HG03280 (cell line): ENCODE measurements at regions not wholly inside any gene's neighbourhood (a gene's known extent, or its start where the extent isn't known, plus 50 kb on each side); places are given as distances from the start of the nearest gene placed in this dataset.

ENCODE experiments used
- ATAC-seq: cut with Tn5 transposase; IDR thresholded peaks from one replicate; pipeline ENCODE4 v1.9.1; 2021; ENCODE audit warnings: mild to moderate bottlenecking, moderate library complexity; ENCODE audit not compliant: unreplicated experiment

DNA sequence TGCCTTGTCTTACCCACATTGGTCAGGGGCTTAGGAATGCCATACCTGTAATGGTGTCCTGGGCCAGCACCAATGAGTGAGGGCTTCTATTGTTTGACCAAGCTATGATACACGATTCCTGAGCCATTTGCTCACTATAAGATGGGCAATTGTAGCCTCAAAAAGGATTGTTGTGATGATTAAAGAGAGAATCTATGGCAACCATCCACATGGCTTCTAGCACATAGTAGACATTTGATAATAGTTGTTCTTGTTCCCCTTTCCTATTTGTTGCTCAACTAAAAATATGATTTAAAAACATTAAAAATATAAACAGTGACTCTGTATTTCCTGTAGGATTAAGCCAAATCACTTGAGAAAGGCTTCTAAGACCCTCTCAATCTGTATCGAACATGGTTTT lies 366.1 kb downstream of the PCNX1 start:
- ATAC-seq: no peak

DNA sequence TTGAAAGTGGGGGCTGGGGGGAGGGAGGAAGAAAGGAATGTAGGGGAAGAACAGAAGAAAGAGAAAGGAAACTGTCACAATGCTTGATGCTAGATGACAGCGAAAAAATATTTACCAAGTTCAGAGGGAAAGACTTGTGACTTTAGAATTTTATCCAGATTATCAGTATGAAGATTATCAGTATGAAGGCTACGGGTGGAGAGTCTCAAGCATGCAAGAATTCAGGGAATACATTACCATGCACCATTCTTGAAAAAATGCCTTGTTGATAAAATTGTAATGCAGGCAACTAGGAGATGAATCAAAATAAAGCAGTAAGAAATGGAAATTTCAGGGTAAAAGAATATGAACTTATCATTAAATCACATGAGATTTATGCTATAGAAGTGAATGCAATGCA lies 376.8 kb downstream of the PCNX1 start:
- ATAC-seq: no peak

DNA sequence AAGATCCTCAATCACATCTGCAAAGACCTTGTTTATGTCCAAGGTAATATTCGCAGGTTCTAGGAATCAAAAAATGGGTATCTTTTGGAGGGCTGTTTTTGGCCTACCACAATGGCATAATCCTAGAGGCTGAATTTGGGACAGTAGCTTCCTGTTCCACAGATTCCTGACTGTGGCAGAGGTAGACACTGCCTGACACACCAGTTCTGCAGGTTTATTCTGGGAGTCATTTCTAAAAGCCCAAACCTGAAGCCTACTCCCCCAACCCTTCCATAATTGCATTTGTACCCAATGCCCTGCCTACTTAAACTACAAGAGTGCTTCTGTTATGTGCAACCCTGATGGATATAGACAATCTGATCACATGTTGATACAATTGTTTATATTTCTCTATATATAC lies 378.9 kb downstream of the PCNX1 start:
- ATAC-seq: no peak

DNA sequence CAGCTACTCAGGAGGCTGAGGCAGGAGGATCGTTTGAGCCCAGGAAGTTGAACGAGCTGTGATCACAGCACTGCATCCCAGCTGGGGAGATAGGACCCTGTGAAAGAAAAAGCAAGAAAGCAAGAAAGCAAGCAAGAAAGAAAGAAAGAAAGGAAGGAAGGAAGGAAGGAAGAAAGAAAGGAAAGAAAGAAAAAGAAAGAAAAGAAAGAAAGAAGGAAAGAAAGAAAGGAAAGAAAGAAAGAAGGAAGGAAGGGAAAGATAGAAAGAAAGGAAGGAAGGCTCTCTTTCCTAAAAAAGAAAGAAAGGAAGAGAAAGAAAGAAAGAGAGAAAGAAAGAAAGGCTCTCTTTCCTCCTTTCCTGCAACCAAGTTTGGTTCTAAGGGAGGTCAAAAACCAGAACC lies 380.3 kb downstream of the PCNX1 start:
- ATAC-seq: no peak

DNA sequence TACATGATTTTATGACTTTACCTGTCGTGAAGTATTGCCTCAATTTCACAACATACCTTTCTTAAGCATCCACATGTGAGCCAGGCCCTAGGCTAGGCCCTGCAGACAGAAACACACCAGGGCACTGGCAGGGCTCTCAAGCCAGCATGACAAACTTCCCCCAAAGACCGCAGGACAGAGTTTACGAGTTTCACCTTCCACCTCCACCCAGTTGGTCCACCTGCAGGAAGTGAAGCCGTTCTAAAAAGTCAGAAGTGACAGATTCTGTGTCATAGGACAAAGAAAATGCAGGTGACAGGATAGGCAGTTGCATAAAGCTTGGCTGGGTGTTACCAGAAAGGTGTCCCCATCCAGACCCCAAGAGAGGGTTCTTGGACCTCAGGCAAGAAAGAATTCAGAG lies 382.3 kb downstream of the PCNX1 start:
- no peak for ATAC-seq

DNA sequence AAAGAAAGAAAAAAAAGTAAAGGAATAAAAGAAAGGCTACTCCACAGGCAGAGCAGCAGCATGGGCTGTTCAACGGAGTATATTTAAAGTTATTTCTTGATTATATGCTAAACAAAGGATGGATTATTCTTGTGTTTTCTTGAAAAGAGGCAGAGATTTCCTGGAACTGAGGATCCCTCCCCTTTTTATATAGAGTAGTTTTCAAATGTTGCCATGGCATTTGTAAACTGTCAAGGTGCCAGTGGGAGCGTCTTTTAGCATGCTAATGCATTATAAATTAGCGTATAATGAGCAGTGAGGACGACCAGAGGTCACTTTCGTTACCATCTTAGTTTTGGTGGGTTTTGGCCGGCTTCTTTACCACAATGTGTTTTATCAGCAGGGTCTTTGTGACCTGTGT lies 383.0 kb downstream of the PCNX1 start:
- ATAC-seq: no peak

DNA sequence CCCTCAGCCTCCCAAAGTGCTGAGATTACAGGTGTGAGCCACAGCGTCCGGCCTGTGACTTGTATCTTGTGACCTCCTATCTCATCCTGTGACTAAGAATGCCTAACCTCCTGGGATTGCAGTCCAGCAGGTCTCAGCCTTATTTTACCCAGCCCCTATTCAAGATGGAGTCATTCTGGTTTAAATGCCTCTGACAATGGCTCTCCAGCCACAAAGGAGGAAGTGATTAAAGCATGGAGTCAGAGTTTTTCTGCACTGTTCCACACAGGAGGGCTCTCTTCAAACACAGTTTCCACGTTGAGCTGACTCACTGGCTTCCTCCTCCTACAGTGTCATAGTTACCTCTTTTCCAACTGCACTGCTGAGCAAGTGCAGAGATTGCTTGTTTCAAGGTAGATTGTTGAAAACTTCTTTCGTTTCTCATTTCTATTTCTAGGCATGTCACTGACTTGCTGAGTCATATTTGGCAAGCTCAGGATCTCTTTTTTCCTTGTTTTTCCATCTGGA lies 383.8 kb downstream of the PCNX1 start:
- peak; percentile 67 for ATAC-seq

DNA sequence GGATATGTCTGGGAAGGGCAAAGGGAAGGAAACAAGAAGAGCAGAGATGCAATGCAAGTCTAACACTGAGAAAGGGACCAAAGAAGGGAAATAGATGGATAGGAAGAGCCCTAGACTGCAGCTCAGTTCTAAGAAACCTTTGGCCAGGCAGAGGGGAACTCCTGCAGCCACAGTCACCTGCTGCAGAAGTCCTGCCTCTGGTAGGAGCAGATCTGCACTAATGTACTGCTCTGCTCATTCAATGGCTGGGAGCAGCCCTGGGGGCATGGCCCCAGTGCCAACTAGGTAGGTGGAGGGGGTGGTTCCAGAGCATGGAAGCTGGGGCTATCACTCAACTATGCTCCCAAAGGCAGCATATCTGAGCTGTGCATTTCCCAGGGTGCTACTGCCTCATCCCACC lies 388.9 kb downstream of the PCNX1 start:
- no peak for ATAC-seq

DNA sequence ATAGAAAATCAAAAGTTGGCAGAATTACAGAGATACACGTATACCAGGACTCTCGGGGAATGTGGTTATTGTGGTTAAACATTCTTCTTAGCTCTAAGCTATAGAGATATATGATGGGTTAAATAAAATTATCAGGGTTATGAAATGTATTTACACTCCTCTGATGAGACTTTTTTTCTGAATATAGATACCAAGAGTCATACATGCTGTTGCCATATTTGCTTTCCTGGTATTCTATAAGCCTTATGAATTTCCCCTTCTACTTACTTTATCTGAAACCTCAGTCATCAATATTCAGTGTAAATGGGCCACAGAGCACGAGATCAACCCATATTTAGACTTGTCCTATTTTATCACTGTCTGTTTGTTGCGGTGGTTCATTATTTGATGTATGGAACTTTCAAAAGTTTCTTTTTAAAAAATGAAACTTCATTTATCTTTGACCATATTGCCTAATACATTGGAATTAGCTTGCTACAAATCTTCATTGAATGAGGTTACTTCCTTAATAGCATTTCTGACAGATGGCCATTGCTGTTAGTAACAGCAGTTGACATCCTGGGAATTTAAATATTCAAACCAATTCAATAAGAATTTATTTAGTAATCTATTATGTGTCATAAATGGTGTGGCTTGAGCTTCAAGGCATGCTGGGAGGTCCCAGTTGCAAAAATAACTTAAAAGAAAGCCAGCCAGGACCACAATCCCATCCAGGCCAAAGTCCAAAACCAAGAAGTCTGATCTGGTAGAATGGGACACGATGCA lies 393.5 kb downstream of the PCNX1 start:
- ATAC-seq: no peak

DNA sequence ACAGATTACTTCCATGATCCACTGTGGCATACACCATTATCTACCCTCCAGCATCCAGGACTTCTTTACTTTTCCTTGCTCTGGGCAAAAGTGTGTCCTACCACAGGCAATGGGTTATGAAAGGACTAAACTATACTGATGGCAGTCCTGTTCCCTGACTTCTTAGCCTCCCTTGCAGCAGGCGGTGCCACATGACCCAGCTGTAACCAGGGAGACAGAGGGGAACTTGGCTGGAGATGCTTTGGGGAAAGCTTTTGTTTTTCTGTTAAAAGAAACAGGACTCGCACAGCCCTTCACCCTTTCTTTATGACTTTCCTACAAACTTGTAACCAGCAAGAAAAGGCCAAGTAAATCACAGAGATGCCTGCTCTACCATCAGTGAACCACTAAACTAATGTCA lies 394.4 kb downstream of the PCNX1 start:
- ATAC-seq: no peak

DNA sequence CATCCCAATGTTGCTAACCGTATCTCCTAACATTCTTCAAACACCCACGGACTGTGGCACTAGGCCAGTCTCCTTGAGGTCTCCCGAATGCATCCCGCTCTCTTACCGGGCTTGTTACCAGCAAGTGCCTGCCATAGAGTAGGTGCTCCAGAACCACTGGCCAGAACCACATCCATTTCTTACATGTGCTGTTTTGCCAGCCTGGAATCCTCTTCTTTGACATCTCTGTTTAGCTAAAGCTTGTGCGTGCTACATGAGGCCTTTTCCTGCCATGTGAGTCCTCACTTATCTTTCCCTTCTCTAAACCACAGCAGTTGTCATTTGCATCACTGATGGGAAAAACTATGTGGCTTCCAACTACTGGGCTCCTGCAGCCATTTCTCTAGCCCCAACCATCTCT lies 397.4 kb downstream of the PCNX1 start:
- no peak for ATAC-seq

DNA sequence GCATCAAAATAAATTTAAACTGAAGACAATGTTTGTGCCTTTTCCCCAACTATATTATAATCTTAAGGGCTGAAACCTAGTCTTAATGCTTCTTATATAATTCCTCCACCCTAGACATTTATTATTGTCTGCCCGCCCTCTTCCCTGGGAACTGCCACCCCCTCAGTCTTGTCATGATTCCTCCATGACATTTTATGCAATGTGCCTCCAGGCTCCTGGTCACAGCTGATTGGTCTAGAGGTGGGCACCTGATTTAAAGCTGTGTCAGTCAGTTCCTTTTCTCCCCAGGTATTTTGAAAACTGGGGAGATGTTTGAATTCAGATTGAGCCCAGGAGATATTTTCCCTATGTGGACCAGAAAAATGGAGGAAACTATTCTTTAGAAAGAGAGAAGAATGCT lies 401.4 kb downstream of the PCNX1 start:
- no peak for ATAC-seq

DNA sequence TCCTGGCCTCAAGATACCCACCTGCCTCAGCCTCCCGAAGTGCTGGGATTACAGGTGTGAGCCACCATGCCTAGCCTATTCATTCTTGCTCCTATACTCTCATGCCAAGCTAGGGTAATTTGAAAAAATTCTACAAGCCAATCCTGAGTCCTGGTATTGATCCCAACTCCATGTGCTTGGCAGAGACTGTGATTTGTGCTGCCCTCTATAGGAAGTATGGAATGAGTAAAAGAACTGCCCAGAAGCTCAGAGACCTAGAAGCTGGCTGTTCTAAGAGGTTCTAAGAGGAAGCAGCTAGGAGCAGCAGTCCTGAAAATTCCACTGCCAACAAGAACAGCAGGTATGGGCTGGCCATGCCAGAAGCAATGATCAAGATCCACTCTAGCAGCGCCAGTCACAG lies 402.5 kb downstream of the PCNX1 start:
- ATAC-seq: no peak

DNA sequence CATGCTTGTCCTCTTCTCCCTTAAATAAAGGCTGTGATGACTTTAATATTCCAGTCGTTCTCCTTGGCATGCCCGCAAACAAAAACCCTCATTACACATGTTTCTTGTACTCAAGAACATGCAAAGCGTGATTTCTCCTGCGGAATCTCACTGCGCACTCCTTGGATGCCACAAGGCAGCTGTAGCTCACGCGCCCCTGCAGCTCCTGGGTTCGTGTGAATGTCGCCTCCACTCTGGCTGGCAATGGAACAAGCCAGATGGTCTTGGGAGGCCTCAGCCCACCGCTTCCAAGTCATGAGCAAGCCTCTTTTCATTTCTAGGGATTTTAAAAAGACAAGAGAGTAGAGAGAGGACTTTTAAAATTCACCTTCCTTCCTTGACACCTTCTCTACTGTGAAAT lies 403.8 kb downstream of the PCNX1 start:
- ATAC-seq: no peak

DNA sequence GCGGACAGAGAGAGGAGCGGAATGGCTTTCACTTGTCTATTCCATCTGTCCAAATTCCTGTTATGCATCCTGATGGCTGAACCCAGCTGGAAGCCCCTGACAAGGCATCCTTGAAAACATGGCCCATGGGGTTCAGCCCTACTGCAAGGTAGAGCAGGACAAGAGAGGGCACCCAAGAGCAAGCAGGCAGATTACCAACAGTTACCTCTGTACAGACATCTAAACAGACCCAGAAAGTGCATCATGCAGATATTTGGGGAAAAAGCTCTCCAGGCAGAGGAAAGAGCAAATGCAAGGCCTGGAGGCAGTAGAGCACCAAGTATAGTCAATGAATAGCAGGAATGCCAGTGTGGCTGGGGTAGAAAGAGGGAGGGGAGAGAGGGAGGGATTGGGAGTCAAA lies 407.5 kb downstream of the PCNX1 start:
- no peak for ATAC-seq

DNA sequence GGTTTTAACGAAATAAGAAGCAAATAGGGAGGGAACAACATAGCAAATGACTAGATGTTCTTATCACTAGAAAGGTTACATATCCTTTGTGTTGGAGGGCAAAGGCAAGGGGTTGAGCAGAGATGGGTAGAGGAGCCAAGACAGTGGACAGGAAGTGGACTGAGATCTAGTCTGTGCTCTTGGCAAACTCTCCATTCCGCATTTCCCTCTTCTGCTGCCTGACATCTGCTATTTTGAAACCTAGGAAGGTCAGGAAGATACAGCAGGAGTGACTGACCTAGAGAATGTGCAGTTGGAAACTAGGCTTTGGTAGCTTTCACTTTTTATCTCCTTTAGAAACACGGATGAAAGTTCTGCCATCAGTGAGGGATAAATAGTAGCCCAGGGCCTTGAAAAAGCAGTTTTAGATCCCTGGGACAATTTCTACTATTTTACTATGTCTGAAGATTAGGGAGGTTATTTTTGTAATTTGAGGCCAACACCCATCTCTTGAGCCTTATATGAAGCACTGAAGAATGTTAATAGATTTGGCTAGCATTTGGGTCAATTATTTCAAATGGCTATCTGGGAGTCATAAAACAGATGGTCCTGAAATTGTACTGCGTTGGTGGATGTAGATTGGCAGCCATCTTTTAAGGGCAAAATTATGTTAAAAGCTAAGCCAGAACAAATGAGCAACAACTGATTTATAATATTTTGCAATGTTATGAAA lies 410.3 kb downstream of the PCNX1 start:
- no peak for ATAC-seq

DNA sequence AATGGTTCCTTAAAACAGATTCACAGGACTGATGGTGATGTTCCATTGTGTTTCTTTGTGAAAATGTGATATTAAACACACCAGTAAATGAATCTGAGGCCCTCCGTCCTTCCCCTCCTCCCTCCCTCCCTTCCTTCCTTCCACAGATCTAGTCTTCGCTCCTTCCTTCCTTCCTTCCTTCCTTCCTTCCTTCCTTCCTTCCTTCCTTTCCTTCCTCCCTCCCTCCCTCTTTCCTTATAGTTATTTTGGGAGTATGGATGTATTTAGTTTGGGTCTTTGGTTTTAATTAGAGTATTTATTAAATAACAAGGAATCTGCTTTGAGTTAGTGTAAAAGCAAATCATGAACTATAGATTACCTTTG lies 410.8 kb downstream of the PCNX1 start:
- ATAC-seq: no peak

DNA sequence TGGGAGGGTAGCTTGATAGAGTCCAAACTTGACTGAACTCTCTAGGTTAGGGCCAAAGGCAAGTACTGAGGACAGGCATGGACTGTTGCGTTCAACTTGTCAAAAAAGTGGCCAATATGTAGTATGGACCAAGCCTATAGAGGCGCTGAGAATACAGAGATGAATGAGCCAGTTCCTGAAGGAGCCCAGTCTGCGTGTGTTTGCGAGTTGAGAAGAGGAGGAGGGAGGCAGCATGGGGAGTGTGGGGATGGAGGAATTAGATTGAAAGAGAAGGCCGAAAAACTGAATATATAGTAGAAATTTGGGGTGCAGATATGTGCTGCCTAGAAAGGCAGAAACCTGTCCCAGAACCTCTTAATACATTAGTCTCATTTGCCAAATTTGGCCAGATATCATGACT lies 412.4 kb downstream of the PCNX1 start:
- peak; percentile 2 for ATAC-seq

DNA sequence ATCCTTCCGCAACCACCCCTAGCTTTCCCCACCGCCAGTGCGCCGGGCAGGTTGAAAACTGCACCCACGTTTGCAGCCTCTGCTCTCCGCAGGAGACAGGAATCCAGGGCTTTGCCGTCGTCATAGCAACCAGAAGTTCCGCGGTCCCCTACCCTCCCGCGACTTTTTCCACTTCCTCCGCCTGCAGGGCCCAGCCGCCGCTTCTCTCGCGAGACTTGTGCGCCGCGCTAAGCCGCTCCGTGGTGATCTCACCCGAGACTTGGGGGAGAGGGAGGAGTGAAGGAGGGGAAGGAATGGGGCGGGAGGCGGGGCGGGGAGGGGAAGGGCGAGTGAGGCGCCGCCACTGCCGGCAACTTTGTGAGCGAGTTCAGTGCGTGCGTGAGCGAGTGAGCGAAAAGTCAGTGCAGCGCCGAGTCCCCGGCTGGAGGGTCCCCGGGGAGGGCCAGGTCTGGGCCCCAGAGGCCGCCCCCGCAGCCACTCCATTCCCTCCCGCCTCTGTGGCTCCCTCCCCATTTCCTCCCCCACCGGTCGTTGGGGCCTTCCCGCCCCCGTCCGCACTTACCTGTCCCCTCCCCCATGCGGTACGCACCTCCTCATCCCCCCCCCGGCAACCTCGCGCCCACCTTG lies 413.0 kb downstream of the PCNX1 start, which contains the start of gene SIPA1L1:
TSS of gene SIPA1L1 (plus strand) at position 370 of the 627 bp plus-strand sequence.
- ATAC-seq: peak; percentile 81

DNA sequence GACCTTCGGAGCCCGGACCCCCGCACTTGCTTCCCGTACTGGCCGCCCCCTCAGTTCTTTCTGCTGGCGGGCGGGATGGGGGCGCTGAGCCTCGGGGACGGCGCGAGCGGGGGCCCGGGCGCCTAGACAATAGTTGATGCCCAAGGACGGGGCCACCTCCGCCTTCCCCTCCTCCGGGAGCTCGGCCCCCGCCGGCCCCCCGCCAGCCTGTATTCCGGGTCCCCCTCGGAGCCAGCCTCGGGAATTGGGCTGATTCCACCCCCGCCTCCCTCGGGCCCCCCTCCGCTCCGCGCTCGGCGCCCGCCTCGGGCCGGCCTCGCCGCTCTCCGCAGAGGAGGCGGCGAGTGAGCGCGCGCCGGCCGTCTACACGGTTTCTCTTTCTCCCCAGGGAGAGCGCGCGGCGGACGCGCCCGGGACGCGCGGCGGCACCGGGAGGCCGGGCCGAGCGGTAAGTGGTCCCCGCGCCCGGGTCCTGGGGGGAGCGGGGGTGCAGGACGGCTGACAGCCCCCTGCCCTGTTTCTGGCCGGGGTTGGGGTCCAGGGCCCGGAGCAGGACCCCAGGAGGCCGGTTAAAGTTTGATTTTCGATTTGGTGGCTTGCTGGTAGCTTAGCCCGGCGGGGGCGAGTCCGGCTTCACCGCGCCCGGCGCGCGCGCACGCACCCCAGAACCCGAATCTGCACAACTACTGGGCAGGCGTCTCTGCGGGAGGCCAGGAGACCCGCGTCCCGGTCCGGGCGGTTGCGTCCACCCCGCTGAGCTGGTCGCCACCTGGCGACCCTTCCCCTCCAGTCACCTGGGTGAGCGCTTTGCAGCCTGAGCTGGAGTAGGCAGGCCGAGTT lies 413.7 kb downstream of the PCNX1 start:
- ATAC-seq: peak; percentile 39
